ENCODE measurements at regions not wholly inside any gene's neighbourhood (a gene's known extent, or its start where the extent isn't known, plus 50 kb on each side); places are given as distances from the start of the nearest gene placed in this dataset.
"Not testable (repeated sequence)": the region's sequence is repeated elsewhere in the genome, so short reads cannot be mapped to it uniquely, and the experiment has no call there.

GRCh38 chr6:4482461-4482860 lies 293.7 kb upstream of the CDYL start:
- no peak overlapping the region for H3K27ac ChIP-seq
- TF ChIP-seq, protein P1, sequence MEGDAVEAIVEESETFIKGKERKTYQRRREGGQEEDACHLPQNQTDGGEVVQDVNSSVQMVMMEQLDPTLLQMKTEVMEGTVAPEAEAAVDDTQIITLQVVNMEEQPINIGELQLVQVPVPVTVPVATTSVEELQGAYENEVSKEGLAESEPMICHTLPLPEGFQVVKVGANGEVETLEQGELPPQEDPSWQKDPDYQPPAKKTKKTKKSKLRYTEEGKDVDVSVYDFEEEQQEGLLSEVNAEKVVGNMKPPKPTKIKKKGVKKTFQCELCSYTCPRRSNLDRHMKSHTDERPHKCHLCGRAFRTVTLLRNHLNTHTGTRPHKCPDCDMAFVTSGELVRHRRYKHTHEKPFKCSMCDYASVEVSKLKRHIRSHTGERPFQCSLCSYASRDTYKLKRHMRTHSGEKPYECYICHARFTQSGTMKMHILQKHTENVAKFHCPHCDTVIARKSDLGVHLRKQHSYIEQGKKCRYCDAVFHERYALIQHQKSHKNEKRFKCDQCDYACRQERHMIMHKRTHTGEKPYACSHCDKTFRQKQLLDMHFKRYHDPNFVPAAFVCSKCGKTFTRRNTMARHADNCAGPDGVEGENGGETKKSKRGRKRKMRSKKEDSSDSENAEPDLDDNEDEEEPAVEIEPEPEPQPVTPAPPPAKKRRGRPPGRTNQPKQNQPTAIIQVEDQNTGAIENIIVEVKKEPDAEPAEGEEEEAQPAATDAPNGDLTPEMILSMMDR (conservative IDR thresholded peaks at IDR 0.05) = no peak

DNA sequence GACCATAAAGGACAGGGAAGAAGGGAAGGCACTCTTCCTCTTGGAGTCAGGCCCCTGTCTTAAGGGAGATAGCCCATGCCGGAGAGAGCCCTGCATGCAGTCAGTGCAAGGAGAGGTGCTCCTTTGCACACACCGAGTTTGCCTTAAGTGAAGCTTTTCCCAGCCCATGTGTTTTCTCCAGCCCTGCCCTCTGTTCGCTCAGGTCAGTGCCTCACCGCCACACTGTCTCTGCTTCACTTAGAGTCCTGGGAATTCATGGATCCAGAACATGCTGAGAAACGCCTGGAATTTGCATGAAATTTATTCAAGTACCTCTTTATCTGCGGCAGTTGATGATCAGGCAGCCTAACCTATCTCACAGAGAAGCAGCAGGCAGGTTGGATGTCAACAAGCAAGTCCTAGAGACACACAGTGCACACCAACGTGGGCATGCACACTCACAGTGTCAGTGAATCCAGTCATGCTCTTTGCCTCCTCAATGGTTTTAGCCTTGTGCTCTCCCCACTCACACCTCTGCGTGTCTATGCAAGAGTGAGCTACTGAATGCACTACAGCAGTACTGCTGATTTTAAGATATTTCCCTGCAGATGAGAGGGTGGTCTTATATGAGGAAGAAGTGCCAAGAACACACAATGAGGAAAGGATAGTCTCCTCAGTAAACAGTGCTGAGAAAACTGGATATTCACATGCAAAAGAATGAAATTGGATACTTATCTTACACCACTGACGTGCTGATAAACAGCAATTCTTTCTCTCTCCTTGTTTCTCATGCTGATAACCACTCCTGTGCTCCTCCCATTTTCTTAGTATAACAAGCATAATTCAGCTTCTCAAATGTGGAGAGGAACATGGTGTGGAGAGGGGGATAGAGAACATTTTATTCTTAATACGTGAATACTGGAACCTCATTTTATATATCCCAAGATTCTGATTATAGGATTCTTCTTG lies 295.1 kb upstream of the CDYL start:
- TF ChIP-seq, protein P1 (conservative IDR thresholded peaks at IDR 0.05) = no peak
- no peak overlapping the region for H3K27ac ChIP-seq

GRCh38 chr6:4478098-4478497 lies 298.1 kb upstream of the CDYL start:
- TF ChIP-seq, protein P1 (conservative IDR thresholded peaks at IDR 0.05) = no peak
- no peak overlapping the region for H3K27ac ChIP-seq

- H3K27ac ChIP-seq = no peak overlapping the region
- TF ChIP-seq, protein P1 (conservative IDR thresholded peaks at IDR 0.05) = no peak
Measured at GRCh38 chr6:4474810-4475209, 301.4 kb upstream of the CDYL start.

- TF ChIP-seq, protein P1 (conservative IDR thresholded peaks at IDR 0.05) = no peak
- no peak overlapping the region for H3K27ac ChIP-seq
Measured at GRCh38 chr6:4472969-4473642, 303.1 kb upstream of the CDYL start.

- TF ChIP-seq, protein P1 (conservative IDR thresholded peaks at IDR 0.05) = no peak
- no peak overlapping the region for H3K27ac ChIP-seq
Measured at GRCh38 chr6:4472222-4472621, 304.0 kb upstream of the CDYL start.

GRCh38 chr6:4471515-4471914 lies 304.7 kb upstream of the CDYL start:
- not testable (repeated sequence) for H3K27ac ChIP-seq

Measured in VCaP (cell line).